Endothelial cell of hepatic sinusoid (primary cell): ENCODE measurements at regions not wholly inside any gene's neighbourhood (a gene's known extent, or its start where the extent isn't known, plus 50 kb on each side); places are given as distances from the start of the nearest gene placed in this dataset.
"Not testable (repeated sequence)": the region's sequence is repeated elsewhere in the genome, so short reads cannot be mapped to it uniquely, and the experiment has no call there.

Experiments
- in situ Hi-C: cut with HindIII; loops from 2 replicates; pipeline ENCODE4 v1.10.0; 2017; ENCODE audit warnings: low sequenced_read_pairs

- in situ Hi-C loops = no loop called here
Observed at GRCh38 chr20:52054123-52054522, 137.5 kb downstream of the ZFP64 start.

DNA sequence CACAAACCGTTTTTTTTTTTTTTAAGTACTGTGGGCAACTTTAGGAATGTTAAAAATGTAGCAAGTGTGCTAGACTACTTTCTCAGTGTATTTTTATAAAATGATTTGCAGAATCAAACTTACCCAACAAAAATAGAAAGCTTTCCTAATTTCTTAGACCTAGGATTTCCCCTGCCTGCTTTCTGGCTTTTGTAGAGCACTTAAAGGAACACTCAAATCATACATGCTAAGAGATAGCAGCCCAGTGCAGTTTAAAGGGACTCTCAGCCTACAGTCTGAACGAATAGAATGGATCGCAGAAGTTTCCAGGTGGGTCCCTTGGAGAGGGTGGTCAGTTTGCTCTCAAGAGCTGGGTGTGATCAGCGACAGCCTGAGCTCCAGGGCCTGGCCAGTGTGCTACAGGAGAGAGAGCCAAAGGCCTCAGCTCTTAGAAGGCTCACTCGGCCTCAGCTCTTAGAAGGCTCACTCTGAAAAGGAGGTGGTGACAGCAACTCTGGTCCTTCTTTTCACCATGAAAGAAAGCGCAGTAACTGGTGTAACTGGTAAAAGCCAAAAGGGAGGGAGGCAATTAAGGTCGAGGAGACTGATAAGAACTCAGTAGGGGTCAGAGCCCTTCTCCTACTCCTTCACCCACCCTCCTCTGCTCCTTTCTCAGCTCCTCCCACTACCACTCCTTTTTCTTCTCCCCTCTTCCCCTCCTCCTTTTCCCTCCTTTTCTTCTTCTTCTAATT is 142.4 kb downstream of the ZFP64 start:
- in situ Hi-C loops = loop anchor here (5.0 kb wide), 3 partner anchors 53 to 102 kb away; no protein-coding TSS in a partner anchor

DNA sequence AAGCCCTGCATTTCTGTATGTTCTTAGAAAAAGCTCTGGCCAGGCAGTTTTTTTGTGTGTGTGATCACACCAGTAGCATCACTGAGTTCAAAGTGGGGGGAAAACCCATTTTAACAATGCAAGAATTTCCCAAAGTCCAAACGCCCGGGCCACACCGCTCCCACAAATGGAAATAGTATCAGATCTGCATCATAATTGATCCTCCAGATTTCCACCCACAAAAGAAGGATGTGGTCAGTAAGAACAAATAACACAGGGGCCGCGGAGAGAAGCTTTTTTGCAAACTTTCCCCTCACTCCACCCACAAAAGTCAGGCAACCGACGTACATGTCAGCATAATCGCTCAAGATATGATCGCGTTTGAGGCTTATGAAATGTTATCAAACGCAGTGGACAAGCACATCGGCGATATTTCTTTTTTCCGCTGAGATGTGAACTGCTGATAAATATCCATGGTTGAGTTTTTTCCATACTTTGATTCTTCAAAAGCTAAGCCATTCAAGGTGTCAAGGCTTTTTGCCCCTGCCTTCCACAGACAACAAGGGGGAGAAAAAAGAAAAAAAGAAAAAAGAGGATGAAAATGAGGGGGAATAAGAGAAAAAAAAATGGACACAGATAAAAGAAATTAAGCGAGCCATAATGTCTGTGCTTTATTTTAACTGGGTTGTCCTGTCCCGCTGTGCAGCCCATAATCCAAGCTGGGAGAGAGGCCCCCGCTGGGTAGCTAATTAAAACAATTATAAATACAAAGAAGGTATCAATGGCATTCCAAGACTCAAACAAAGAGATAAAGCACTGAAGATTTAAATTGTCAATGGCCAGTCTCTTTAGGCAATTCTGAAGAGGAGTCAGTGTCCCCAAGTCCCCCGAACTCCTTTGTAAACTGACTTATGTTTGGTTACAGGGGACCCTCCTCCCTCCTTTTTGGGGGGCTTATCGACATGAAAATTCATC is 143.5 kb downstream of the ZFP64 start:
- in situ Hi-C loops = loop anchor here (5.0 kb wide), 3 partner anchors 54 to 101 kb away; no protein-coding TSS in a partner anchor

- in situ Hi-C loops = no loop called here
Observed at GRCh38 chr20:52041966-52042365, 149.6 kb downstream of the ZFP64 start.

GRCh38 chr20:52039790-52040189 is 151.8 kb downstream of the ZFP64 start:
- in situ Hi-C loops = no loop called here

DNA sequence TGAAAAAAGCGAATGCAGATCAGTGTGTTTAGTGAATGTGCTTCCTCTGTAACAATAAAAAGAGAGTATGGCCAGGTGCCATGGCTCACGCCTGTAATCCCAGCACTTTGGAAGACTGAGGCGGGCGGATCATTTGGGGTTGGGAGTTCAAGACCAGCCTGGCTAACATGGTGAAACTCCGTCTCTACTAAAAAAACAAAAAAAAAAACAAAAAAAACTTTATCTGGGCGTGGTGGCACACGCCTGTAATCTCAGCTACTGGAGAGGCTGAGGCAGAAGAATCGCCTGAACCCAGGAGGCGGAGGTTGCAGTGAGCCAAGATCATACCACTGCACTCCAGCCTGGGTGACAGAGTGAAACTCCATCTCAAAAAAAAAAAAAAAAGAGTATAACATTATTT is 152.9 kb downstream of the ZFP64 start:
- in situ Hi-C loops = not testable (repeated sequence)

DNA sequence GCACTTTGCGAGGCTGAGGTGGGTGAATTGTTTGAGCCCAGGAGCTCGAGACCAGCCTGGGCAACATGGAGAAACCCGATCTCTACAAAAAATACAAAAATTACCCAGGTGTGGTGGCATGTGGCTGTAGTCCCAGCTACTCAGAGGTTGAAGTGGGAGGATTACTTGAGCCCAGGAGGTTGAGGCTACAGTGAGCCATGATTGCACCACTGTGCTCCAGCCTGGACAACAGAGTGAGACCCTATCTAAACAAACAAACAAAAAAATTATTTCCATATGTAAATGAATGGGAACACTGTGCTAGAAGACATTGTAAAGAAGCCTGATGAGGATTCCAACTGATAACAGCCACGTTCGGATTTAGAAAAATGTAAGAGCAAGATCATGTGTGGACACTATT is 154.2 kb downstream of the ZFP64 start:
- in situ Hi-C loops = no loop called here

DNA sequence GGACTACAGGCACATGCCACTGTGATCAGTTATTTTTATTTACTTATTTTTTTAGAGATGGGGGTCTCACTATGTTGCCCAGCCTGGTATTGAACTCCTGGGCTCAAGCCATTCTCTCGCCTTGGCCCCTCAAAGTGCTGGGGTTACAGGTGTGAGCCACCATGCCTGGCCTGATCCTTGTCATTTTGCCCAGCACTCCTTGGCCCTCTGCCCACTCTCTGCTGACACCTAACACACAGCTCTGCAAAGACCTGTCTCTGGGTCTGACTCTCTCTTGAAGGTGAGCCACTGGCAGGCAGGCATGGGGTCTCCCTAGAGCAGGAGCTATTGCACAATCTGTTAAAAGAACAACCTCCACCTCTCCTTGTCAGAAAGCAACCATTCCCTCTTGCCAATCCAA is 155.6 kb downstream of the ZFP64 start:
- in situ Hi-C loops = no loop called here

- in situ Hi-C loops = no loop called here
Observed at GRCh38 chr20:52035498-52035897, 156.1 kb downstream of the ZFP64 start.

DNA sequence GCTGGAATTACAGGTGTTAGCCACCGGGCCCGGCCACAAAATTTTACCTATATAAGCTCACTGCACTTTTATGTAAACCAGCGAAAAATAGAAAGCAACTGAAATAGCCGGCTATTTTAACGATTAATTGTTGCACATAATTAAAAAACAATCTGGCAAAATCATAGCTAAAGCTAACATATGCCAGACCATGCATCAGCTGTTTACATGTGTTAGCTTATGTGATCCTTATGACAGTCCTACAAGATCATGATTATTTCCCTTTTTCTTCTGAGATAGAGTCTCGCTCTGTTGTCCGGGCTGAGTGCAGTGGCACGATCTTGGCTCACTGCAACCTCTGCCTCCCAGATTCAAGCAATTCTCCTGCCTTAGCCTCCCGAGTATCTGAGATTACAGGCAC is 157.0 kb downstream of the ZFP64 start:
- in situ Hi-C loops = no loop called here

DNA sequence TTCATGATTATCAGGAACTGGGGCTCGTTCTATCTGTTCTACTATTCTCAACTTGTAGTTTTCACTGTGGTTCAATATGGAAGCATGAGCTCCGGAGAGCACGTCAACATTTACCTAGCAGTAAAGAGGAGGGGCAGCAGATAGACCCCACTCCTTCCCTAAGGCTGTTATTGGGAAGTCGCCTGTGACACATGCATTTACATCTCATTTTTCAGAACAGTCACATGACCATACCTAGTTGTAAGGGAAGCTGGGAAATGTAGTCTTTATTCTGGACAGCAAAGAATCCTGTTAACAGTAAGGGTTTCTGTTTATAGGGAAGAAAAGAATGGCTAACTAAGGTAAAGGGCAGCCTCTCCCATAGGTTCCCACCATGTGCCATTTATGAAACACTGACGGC is 158.3 kb downstream of the ZFP64 start:
- in situ Hi-C loops = no loop called here

GRCh38 chr20:52032304-52032683 is 159.3 kb downstream of the ZFP64 start:
- in situ Hi-C loops = not testable (repeated sequence)

GRCh38 chr20:52031563-52032303 is 159.8 kb downstream of the ZFP64 start:
- in situ Hi-C loops = no loop called here

DNA sequence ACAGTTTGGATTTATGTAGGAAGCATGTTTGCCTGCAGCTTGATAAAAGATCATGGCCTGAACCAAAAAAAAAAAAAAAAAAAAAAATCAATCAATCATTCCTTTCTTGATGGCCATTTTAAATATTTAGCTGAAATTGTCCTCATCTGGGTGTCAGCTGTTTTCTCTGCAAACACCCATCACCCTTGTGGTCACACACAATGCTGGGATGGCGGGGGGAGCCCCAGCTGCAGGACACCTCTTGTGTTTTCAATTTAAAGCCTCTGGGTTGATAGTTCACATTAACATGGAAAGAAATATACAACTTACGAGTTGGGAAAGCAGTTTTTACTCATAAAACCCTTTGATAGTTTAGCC is 160.4 kb downstream of the ZFP64 start:
- in situ Hi-C loops = no loop called here

DNA sequence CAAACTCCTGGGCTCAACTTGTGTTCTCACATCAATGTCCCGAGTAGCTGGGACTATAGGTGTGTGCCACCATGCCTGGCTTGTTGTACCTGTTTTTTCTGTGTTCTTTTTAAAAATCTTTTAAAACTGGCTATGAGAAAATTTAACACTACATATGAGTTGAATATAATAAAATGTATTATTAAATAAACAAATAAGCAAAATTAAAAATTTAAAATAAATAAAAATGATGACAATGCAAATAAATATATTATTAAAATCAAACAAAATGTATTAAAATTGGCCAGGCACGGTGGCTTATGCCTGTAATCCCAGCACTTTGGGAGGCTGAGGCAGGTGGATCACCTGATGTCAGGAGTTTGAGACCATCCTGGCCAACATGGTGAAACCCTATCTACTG is 162.4 kb downstream of the ZFP64 start:
- in situ Hi-C loops = not testable (repeated sequence)

GRCh38 chr20:52025938-52026337 is 165.6 kb downstream of the ZFP64 start:
- in situ Hi-C loops = no loop called here

GRCh38 chr20:52019313-52019712 is 172.3 kb downstream of the ZFP64 start:
- in situ Hi-C loops = no loop called here

- in situ Hi-C loops = no loop called here
Observed at GRCh38 chr20:52017669-52018317, 173.8 kb downstream of the ZFP64 start.

DNA sequence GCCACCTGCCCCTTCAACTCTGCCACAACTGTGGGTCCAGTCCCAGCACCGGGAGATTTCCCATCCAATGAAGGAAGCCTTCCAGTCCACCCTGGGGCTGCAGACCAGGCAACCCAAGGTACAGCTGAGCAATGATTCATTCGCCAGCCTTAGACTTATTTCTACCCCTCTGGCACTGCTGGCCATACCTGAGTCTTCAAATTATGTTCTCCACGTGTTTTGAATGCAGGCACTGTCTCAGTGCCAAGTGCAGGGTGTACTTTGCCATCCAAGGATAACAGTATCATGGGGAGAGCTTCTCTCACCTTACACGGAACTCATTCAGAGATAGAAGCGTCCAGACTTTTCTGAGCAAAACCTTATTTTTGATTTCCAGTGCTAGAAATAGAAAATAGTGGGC is 175.6 kb downstream of the ZFP64 start:
- in situ Hi-C loops = no loop called here

DNA sequence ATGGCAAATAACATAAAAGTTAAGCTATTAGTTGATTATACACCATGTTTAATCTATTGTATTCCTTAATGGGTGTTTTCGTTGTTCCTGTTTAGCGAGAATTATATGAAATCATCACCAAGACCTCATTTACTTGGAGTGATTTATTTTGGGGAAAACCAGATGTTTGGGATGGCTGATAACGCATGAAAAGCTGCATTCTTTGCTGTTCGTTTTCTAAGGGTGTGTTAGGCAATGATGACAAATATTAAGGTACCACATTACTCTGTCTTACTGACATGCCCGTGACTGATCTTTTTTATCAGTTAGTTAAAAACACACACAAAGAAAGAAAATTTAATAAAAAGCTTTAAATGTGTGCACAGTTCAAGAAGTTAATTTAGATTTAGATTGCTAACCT is 176.4 kb downstream of the ZFP64 start:
- in situ Hi-C loops = no loop called here

- in situ Hi-C loops = no loop called here
Observed at GRCh38 chr20:52012079-52012478, 179.5 kb downstream of the ZFP64 start.
